ENCODE measurements at regions not wholly inside any gene's neighbourhood (a gene's known extent, or its start where the extent isn't known, plus 50 kb on each side); places are given as distances from the start of the nearest gene placed in this dataset.

DNA sequence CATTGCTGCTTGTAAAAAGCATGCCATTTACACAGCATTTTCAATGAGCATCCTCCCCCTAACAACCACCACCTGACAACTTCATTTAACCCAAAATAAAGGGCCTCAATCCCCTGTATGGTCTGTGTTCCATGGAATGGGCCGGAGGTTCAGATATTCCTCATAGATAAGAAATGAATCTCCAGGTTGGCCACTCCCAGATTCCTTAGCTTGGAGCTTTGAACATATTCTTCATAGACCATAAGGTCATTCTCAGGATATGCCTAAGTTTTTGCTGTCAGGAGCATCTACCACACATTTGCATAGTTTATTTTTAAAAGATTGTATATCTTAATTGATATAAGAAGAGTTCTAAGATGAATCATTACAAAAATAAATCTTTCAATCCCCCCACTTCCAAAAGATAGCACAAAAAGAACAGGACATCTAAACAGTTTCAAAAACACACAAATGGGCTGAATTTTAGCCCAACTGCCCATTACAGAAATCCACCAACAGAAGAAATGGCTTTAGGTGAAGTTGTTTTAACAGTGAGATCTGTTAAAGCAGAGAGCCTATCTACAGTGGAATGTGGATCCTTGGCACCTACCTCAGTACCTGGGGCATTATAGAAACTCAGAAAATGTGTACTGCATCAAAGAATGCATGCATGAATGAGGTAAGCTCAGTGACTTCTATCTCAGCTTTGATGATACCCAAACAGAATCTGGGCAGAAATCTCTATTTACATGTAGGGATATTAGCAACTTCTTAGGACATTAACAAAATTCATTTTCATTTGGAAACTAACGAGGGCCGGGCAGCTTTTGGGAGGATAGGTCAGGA, 179.8 kb downstream of the SEC61B start:
- in situ Hi-C loops (cut with HindIII; ENCODE audit: extremely low pct_ligation_motif_present, low pct_unique_long_range_greater_than_20kb): no loop called here
- TF ChIP-seq IKZF5 (CRISPR knock-in tag; IDR thresholded peaks at IDR 0.05) (no peak), ZNF703 (CRISPR knock-in tag; IDR thresholded peaks at IDR 0.05; ENCODE audit: borderline replicate concordance) (no peak), SNAPC2 (CRISPR knock-in tag; IDR thresholded peaks at IDR 0.05) (no peak), FOXJ3 (CRISPR knock-in tag; IDR thresholded peaks at IDR 0.05; ENCODE audit: borderline replicate concordance) (no peak), THYN1 (CRISPR knock-in tag; IDR thresholded peaks at IDR 0.05; ENCODE audit: borderline replicate concordance, low read depth) (no peak), SSRP1 (CRISPR knock-in tag; IDR thresholded peaks at IDR 0.05) (no peak), REL (CRISPR knock-in tag; conservative IDR thresholded peaks at IDR 0.05) (no peak), HDAC6 (IDR thresholded peaks at IDR 0.05; ENCODE audit: low read depth, low read length) (no peak), HNRNPK (IDR thresholded peaks at IDR 0.05; ENCODE audit: low read depth, low read length, poor library complexity, severe bottlenecking) (no peak), ZBTB21 (CRISPR knock-in tag; IDR thresholded peaks at IDR 0.05) (no peak), HOMEZ (CRISPR knock-in tag; IDR thresholded peaks at IDR 0.05; ENCODE audit: low read depth) (no peak)
- TF ChIP-seq, protein P1, sequence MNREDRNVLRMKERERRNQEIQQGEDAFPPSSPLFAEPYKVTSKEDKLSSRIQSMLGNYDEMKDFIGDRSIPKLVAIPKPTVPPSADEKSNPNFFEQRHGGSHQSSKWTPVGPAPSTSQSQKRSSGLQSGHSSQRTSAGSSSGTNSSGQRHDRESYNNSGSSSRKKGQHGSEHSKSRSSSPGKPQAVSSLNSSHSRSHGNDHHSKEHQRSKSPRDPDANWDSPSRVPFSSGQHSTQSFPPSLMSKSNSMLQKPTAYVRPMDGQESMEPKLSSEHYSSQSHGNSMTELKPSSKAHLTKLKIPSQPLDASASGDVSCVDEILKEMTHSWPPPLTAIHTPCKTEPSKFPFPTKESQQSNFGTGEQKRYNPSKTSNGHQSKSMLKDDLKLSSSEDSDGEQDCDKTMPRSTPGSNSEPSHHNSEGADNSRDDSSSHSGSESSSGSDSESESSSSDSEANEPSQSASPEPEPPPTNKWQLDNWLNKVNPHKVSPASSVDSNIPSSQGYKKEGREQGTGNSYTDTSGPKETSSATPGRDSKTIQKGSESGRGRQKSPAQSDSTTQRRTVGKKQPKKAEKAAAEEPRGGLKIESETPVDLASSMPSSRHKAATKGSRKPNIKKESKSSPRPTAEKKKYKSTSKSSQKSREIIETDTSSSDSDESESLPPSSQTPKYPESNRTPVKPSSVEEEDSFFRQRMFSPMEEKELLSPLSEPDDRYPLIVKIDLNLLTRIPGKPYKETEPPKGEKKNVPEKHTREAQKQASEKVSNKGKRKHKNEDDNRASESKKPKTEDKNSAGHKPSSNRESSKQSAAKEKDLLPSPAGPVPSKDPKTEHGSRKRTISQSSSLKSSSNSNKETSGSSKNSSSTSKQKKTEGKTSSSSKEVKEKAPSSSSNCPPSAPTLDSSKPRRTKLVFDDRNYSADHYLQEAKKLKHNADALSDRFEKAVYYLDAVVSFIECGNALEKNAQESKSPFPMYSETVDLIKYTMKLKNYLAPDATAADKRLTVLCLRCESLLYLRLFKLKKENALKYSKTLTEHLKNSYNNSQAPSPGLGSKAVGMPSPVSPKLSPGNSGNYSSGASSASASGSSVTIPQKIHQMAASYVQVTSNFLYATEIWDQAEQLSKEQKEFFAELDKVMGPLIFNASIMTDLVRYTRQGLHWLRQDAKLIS (CRISPR knock-in tag; IDR thresholded peaks at IDR 0.05): no peak
- TF ChIP-seq, protein P2, sequence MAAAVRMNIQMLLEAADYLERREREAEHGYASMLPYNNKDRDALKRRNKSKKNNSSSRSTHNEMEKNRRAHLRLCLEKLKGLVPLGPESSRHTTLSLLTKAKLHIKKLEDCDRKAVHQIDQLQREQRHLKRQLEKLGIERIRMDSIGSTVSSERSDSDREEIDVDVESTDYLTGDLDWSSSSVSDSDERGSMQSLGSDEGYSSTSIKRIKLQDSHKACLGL (CRISPR knock-in tag; IDR thresholded peaks at IDR 0.05): no peak
- ChIA-PET POLR2A (no interaction called here), CTCF (ENCODE audit: low intra/inter-chr PET ratio, low total read pairs) (no interaction called here)
- H3K27me3 ChIP-seq (ENCODE audit: control insufficient read depth in 1 of 2, insufficient read depth in 2 of 2, low read length in 2 of 2): 0 out of 5 replicates have a peak, but pooled peaks cover 0 to 4% of the 10 kb centered on the region in 2 experiments
- H2AFZ ChIP-seq (ENCODE audit: low read length): no peak overlapping the region
- intact Hi-C loops (cut with micrococcal nuclease; ENCODE audit: unreplicated experiment): no loop called here
- no peak overlapping the region for H3K9ac ChIP-seq (ENCODE audit: insufficient read depth, low read depth, low read length)
- no peaks in the 10 kb centered on the region for H3K79me2 ChIP-seq (ENCODE audit: insufficient read depth, low read length)
- no peaks in the 10 kb centered on the region for H4K20me1 ChIP-seq (ENCODE audit: insufficient read depth, low read length)
- ATAC-seq (no peak), FAIRE-seq (no peak), DNase-seq (ENCODE audit: low spot score) (no peak)
- no peak overlapping the region for H3K4me3 ChIP-seq (replicated peaks in 1 of 3; ENCODE audit: insufficient read depth in 1 of 3, low read depth in 2 of 3, low read length in 3 of 3)
- no peaks in the 10 kb centered on the region for H3K9me3 ChIP-seq (ENCODE audit: low read length)
- no peak overlapping the region for H3K27ac ChIP-seq (ENCODE audit: extremely low read length, insufficient read depth, low read length)
- BruUV-seq (replicated peaks): no TSS peak
- no peaks in the 10 kb centered on the region for H3K4me1 ChIP-seq (ENCODE audit: insufficient read depth, low read length)
- H3K4me2 ChIP-seq (ENCODE audit: low read depth, low read length): no peak overlapping the region
- 0% methylated on average over 3 of the region's 3 CpGs for WGBS (ENCODE audit: low lambda C conversion rate)
- no peaks in the 10 kb centered on the region for H3K36me3 ChIP-seq (replicated peaks in 1 of 2; ENCODE audit: control insufficient read depth in 1 of 2, insufficient read depth in 2 of 2, low read length in 2 of 2)
